ENCODE measurements at regions not wholly inside any gene's neighbourhood (a gene's known extent, or its start where the extent isn't known, plus 50 kb on each side); places are given as distances from the start of the nearest gene placed in this dataset.

DNA sequence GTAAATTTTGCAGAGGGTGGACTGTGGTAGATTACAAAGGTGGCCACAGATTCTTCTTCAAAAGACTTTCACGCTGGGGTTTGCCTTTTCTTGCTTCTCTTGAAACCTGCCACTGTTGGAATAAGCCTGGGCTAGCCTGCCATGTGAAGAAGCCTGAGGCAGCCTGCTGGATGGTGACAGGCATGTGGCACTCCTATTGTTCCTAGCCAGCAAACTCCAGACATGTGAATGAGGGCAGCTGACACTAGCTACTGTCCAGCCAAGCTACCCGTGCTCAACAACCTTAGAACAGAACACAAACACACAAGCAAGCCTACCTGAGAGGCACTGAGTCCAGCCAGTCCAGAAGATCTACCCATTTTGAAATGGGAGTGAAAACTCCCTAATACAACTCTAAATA lies 322.7 kb upstream of the LARGE1 start (continued):
- TF ChIP-seq FOSL2 (CRISPR knock-in tag; IDR thresholded peaks at IDR 0.05) = no peak
- TF ChIP-seq, protein P1, sequence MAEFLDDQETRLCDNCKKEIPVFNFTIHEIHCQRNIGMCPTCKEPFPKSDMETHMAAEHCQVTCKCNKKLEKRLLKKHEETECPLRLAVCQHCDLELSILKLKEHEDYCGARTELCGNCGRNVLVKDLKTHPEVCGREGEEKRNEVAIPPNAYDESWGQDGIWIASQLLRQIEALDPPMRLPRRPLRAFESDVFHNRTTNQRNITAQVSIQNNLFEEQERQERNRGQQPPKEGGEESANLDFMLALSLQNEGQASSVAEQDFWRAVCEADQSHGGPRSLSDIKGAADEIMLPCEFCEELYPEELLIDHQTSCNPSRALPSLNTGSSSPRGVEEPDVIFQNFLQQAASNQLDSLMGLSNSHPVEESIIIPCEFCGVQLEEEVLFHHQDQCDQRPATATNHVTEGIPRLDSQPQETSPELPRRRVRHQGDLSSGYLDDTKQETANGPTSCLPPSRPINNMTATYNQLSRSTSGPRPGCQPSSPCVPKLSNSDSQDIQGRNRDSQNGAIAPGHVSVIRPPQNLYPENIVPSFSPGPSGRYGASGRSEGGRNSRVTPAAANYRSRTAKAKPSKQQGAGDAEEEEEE (CRISPR knock-in tag; IDR thresholded peaks at IDR 0.05; ENCODE audit: borderline replicate concordance) = no peak
- no peak for TF ChIP-seq HDAC1 (CRISPR knock-in tag; IDR thresholded peaks at IDR 0.05)
- TF ChIP-seq ZNF776 (CRISPR knock-in tag; IDR thresholded peaks at IDR 0.05) = no peak
- TF ChIP-seq KDM4B (CRISPR knock-in tag; IDR thresholded peaks at IDR 0.05) = no peak

DNA sequence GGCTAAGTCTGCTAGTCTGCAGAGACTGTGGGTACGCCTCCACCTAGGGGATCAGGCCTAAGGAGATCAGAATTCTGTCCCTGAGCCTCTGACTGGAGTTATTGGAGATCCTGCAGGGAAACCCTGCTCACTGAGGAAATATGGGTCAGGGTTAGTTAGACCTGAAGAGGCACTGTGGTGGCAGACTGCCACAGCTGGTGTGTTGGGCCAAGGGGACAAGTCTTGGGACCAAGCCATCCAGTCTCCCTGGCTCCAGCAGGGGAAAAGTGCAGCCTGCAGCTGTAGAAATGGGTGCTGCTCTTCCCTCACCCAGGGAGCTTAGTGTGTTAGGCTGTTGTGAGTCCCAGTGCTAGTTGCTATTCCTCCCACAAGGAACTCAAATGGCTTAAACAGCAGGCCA lies 334.8 kb upstream of the LARGE1 start:
- no peak for FAIRE-seq

More for the DNA sequence above, 334.8 kb upstream of the LARGE1 start:
- DNase-seq (ENCODE audit: low spot score) (no peak), ATAC-seq (no peak)
- Histone ChIP-seq H3K4me2 (ENCODE audit: low read depth, low read length) (no peak overlapping the region), H4K20me1 (ENCODE audit: insufficient read depth, low read length) (no peaks in the 10 kb centered on the region), H3K79me2 (ENCODE audit: insufficient read depth, low read length) (no peaks in the 10 kb centered on the region), H3K9me3 (ENCODE audit: low read length) (no peaks in the 10 kb centered on the region), H3K27ac (ENCODE audit: extremely low read length, insufficient read depth, low read length) (no peak overlapping the region), H3K9ac (ENCODE audit: insufficient read depth, low read depth, low read length) (no peak overlapping the region), H2AFZ (ENCODE audit: low read length) (no peak overlapping the region), H3K4me1 (ENCODE audit: insufficient read depth, low read length) (no peaks in the 10 kb centered on the region), H3K27me3 (ENCODE audit: control insufficient read depth in 1 of 2, insufficient read depth in 2 of 2, low read length in 2 of 2) (no peaks in the 10 kb centered on the region), H3K36me3 (replicated peaks in 1 of 2; ENCODE audit: control insufficient read depth in 1 of 2, insufficient read depth in 2 of 2, low read length in 2 of 2) (no peaks in the 10 kb centered on the region), H3K4me3 (replicated peaks in 1 of 3; ENCODE audit: insufficient read depth in 1 of 3, low read depth in 2 of 3, low read length in 3 of 3) (no peak overlapping the region)
- BruUV-seq (replicated peaks) = no TSS peak
- in situ Hi-C loops (cut with HindIII; ENCODE audit: extremely low pct_ligation_motif_present, low pct_unique_long_range_greater_than_20kb) (no loop called here), intact Hi-C loops (cut with micrococcal nuclease; ENCODE audit: unreplicated experiment) (no loop called here)
- ChIA-PET CTCF (ENCODE audit: low intra/inter-chr PET ratio, low total read pairs) (no interaction called here), POLR2A (no interaction called here)
- WGBS (ENCODE audit: low lambda C conversion rate) = no CpG with 5 or more reads among the region's 1 CpG
- TF ChIP-seq CBX2 (IDR thresholded peaks at IDR 0.05; ENCODE audit: low read depth, low read length) (no peak), CBX2 (CRISPR knock-in tag; IDR thresholded peaks at IDR 0.05; ENCODE audit: low read depth) (no peak), CENPX (CRISPR knock-in tag; IDR thresholded peaks at IDR 0.05) (no peak), SAFB2 (CRISPR knock-in tag; IDR thresholded peaks at IDR 0.05; ENCODE audit: borderline replicate concordance, low read depth) (no peak), NFIC (IDR thresholded peaks at IDR 0.05; ENCODE audit: low read length) (no peak), MTA3 (CRISPR knock-in tag; IDR thresholded peaks at IDR 0.05) (no peak), POLR2A (IDR thresholded peaks at IDR 0.05; ENCODE audit: insufficient read depth in 1 of 2, low read depth in 2 of 2, low read length in 2 of 2) (no peak)

Measured in HepG2 (cell line).